NCI-H2107 treated with DMSO at 0.1 percent for 48 hours (cell line): ENCODE measurements at regions not wholly inside any gene's neighbourhood (a gene's known extent, or its start where the extent isn't known, plus 50 kb on each side); places are given as distances from the start of the nearest gene placed in this dataset.

Experiments used
- DNase-seq: peaks from one replicate; lab custom pipeline; 2025; ENCODE audit not compliant: unreplicated experiment; lab: John Stamatoyannopoulos, UW

GRCh38 chr20:39946053-39946810, 742.8 kb downstream of the MAFB start:
- no peak for DNase-seq

- no peak for DNase-seq
Observed at GRCh38 chr20:39944861-39945260, 744.2 kb downstream of the MAFB start.

DNA sequence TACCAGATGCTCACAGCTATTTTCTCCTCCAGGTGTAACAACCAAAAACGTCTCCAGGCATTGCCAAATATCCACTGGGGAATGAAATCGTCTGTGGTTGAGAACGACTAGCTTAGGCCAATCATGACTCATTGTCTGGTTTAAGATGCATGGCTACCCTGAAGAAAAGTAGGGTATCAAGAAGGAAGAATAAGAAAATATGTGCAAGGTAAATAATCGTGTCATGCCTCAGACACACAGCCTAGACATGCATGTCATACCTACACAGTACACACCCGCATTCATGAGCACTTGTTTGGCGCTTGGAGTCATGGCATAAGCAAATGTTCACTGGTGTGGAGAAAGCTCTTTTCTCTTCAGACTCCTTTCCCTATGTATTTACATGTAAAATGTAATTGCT, 745.7 kb downstream of the MAFB start:
- DNase-seq = no peak

- no peak for DNase-seq
Observed at GRCh38 chr20:39941245-39941644, 747.8 kb downstream of the MAFB start.

DNA sequence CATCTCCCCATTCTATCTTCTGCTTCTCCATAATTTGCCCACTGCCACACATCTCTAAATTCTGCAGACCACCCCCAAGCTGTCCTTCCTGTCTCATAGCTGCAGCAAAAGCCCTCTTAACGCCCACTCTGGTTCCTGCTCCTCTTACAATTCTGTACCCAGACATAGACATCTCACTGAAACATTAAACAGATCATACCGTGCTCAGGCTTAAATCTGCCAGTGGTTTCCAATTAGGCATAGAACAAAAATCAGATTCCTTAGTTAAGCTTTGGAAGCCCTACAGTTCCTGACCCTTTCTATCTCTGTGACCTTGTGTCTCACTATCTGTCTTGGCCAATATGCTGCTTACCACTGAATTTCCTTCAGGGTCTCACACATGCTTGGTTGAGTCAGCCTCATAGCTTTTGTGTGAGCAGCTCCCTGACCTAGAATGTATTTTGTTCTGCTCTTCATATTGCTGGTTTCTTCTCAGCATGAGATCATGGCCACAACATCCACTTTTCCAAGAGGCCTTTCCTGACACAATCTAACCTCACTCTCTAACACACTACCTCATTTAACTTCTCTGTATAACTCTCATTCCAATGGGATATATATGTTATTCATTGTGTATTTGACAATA, 749.7 kb downstream of the MAFB start:
- no peak for DNase-seq

DNA sequence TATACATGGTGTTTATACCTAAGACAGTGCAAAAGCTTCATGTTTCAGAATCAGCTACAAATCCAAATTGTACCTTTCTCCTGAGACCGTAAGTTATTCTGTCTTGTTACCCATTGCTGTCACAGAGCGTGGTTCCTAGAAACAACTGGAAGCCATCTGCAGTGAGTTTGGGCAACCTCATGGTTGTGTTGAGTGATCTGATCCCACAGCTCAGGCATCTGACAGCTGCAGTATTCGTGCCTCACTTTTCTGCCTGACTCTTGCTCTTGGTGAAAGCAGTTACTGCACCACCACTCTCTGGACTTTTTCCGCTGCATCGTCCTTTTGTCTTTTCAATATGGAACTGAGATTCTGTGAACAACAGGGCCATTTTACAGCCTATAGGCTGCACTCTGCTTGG, 752.6 kb downstream of the MAFB start:
- no peak for DNase-seq

- DNase-seq = no peak
Observed at GRCh38 chr20:39935901-39936300, 753.1 kb downstream of the MAFB start.

DNA sequence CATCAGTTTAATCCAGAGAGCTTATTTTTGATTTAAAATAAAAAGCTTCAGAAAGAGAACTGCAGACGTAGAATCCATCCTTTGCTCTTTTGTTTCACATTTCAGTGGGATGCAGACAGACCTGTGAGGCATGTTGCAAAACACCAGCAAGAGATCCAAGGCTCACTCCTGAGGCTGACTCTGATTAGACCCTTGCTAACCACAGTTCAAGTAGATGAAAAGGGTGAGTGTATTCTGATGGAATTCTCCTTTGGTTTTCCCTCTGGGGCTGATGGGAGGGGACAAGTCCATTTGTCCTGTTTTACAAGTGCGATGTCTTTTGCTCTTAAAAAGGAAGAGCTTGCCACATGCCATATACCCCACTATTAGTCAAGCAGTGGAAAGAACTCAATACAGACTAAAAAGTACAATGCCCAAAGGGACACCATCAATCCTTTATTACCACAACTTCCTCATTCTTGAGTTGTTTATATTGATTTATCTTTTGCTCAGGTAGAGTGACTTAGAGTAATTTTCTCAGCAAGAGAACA, 772.7 kb downstream of the MAFB start:
- DNase-seq = no peak

- DNase-seq = no peak
Observed at GRCh38 chr20:39913274-39913673, 775.8 kb downstream of the MAFB start.

GRCh38 chr20:39911497-39911896, 777.5 kb downstream of the MAFB start:
- no peak for DNase-seq

DNA sequence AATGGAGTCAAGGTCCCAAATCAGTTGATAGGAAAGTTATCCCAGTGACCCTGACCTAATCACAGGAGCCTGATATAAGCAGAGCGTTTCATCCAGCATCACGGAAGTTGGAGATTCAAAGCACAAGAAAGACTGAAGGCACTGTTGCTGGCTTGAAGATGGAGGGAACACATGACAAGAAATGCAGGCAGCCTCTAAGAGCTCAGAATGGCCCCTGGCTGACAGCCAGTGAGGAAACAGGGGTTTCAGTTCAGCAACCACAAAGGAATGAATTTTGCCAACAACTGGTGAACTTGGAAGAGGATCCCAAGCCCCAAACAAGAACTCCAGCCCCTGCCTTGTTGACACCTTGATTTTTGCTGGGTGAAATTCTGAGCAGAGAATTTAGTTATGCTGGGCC, 778.5 kb downstream of the MAFB start:
- no peak for DNase-seq

GRCh38 chr20:39909447-39909846, 779.6 kb downstream of the MAFB start:
- DNase-seq = no peak

DNA sequence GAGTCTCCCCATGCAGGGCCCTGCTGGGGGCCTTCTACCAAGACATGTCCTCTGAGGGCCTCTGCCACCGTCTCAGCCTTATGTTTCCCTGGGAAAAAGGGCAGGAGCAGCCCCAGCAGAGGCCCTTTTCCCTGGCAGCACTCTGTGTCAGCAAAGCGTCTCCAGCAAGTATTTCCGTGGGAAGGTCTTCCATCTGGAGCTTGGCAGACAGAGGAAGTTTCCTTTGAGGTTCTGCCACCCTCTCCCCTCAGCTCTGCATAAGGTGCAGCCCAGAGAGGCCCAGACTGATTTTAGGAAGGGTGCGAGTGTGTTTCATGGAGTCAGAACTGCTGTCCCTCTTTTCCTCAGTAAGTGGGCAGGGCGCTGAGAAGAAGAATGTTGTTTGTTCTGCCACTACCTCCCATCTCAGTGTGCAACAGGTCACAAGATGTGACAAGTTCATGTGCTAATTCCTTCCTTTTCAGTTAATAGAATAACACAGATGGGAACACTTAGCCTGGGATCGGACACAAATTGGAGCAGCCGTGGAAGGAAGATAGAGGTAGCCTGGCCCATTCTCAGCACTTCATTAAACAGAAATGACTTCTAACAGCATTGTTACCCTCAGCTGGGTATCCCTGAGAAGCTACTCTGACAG, 784.4 kb downstream of the MAFB start:
- no peak for DNase-seq

GRCh38 chr20:39903806-39904465, 785.1 kb downstream of the MAFB start:
- DNase-seq = no peak

GRCh38 chr20:39899881-39900280, 789.2 kb downstream of the MAFB start:
- no peak for DNase-seq

- DNase-seq = no peak
Observed at GRCh38 chr20:39898467-39898852, 790.6 kb downstream of the MAFB start.

DNA sequence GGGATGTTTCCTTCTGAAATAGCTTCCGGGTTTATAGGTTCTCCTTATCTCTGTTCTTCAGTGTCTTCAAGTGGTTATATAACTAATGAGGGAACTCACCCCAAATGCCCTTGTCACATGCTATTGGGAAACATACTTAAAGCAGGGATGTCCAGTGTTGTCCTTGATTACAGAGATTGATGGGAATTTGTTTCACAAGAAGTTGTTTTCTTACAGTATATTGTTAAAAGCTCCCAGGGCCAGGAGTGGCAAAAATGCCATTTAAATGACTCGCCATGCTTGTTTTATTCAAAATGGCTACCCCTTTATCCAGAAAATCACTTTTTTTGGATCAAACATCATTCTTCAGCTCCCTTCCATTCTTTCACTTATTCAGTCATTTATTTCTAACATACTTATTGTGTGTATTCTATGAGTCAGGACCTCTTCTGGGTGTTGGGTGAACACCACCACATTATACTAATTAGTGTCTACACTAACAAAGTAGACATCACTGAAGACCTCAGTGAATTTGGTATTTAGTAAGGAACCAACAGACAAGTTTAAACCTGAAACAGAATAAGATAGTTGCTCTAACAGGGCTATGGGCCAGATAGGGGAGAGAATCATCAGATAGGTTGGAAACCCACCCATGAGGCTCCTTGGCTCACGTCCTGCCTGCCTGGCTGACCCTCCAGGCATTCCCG, 791.1 kb downstream of the MAFB start:
- no peak for DNase-seq

DNA sequence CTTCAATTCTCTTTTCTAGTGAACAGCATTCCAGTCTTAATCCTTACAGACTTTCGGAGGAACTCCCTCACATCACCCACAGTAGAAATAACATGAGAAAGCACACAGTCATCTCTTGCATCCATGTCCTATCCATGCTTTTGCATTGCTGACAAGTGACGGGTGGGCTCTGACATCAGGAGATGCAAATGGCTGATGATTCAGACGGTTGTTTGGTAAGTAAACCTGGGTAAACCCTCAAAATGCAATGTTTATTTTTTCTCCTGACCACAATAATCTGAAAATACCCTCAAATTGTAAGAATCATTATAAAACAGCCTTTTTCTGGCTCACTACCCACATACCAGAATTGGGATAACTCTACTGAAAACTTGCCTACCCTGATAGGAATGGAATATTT, 792.0 kb downstream of the MAFB start:
- no peak for DNase-seq

GRCh38 chr20:39894067-39894466, 795.0 kb downstream of the MAFB start:
- DNase-seq = no peak

DNA sequence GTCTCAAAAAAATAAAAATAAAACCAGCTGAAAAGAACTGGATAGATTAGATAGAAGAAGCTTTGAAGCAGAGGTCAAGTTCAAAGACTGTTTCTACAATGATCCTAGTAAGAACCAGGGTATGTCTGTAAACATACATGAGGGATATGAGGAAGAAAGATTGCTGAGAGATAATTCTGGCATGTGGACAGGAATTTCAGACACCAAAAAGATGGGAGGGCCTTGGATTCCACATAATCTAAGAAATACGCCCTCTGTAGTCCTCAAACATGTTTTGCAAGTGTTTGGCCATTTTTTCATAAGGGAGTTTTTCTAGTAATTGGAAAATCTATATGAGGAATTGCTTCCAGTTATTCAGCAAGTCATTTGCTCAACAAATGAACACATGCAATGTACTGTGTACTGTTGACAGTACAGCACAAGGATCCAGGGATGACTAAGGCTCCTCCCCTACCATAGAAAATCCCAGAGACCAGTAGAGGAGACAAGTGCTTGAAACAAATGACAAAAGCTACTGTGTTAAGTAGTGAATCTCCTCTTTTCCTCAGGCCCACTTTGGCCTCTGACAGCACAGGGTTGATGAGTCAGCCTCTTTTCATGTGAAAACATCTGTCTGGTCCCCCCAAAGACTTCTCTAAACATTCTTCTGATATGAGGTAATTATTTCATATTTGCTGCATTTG, 795.9 kb downstream of the MAFB start:
- DNase-seq = no peak

DNA sequence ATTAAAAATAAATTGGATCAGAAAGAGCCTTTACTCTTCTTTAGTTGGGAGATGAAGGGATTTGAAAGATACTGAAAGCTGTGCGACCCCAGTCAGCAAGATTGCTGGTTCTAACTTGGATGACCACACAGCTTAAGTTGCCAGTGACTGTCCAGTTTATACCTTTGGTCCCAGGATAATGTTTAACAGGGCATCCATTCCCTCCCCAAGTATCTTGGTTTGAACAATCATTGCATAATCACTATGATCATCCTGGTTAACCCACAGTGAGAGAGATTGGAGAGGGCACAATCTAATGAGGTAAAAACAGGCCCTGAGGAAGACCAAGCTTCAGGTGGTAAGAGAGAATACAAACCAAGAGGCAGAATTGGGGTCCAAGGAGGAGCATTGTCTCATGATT, 798.3 kb downstream of the MAFB start:
- no peak for DNase-seq
